ENCODE measurements at regions not wholly inside any gene's neighbourhood (a gene's known extent, or its start where the extent isn't known, plus 50 kb on each side); places are given as distances from the start of the nearest gene placed in this dataset.

- TF ChIP-seq CTCF (IDR thresholded peaks at IDR 0.05; ENCODE audit: control extremely low read depth in 1 of 3, insufficient read depth in 1 of 3, low read depth in 1 of 3, low read length in 3 of 3) (no peak), TBP (IDR thresholded peaks at IDR 0.05; ENCODE audit: low read depth, low read length) (no peak), POLR2AphosphoS5 (IDR thresholded peaks at IDR 0.05; ENCODE audit: low read depth, low read length) (no peak)
Observed at GRCh38 chr18:68462766-68463165, 252.1 kb downstream of the TMX3 start (continued).
